Putamen (tissue), 1 donor: ENCODE measurements at regions not wholly inside any gene's neighbourhood (a gene's known extent, or its start where the extent isn't known, plus 50 kb on each side); places are given as distances from the start of the nearest gene placed in this dataset.

Experiments used
- DNase-seq: peaks from one replicate; pipeline ENCODE4 v3.0.0-alpha.2; 2016; ENCODE audit warnings: low spot score

DNA sequence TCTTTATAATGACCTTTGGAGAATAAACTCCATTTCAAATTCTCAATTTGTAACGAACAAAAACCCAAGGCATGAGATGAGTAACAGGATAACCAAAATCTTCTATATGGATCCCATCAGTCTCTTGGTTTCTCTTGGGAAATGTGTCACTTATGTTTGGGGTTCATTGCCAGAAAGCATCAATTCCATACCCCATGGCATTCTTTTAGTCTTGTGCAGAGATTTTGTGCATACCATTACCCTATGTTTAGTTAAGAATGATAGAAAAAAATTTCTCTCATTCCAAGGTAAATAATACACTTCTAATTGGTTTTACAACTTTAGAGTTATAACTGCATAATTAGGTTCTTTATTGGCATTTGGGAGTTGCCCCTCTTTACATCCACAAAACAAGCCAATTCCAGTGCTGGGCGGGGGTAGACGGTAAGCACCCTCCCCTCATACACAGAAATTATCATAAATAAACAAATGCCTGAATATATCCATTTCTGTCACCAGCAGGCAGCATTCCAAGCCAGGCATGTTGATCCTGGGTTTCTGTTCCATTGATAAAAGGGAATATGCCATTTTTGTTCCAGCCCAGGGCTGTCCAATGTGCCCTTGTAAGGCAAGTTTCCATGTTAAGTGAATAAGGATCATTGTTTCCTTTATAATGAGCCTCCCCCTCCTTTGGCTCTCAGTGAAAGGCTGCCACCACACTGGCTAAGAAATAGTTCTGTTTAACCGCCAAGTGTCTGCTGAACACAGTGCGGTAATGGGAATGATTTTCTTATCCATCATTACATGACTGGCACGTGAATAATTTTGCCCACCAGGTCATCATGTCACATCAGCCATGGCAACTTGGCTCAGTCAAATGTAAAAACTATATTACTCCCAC lies 680.1 kb upstream of the ZEB2 start:
- DNase-seq: peak; percentile 84

DNA sequence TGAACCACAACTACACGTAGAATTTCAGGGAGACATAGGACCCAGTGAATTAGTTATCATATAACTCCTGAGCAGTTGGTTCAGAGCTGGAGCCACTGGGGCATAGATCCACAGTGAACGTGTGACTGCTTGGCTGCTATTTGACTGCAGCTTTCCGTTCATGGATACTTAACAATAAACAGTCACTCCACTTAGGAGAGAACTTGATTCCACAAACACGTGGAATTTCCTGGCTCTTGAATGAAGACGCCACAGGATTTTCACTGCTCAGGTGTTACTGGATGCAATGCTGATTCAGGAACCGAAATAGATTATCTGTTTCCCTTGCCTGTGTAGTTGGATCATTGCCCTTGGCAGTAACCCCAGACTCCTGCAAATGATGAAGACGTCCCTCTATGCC lies 679.1 kb upstream of the ZEB2 start:
- DNase-seq: peak; percentile 13

DNA sequence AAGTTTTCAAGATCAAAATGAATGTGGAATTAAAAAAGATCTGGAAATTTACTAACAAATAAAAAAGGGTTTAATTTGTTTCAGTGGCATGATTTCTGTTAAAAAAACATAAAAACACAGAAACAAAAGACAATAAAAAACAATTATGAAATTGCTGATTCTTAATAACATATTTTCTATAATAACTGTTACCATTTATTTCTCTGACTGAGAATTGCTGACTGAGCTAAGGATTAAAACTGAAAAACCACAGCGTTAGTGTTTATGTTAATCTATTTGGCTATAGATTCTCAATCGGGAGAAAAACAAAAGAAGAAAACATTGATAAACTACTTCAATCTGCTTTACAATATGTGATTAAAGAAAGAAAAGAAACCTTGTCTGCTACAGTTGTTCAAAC lies 678.6 kb upstream of the ZEB2 start:
- DNase-seq: no peak

DNA sequence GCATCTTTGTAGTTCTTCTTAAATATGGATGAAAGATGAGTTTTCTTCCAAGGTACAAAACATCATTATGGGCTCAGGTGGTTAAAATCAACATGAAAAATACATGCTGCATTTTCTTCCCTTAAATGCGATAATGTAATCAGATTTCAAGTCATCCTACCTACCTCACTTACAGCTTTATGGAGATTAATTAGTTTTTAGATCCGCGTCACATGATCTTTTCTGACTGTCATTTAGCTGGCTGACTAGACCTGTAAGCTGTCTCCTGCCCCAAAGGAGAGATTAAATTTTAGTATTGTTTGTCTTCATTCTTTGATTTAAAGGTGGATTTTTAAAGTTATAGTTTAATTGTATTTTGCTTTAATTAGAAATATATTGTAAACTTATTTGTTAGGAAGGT lies 678.0 kb upstream of the ZEB2 start:
- DNase-seq: no peak

DNA sequence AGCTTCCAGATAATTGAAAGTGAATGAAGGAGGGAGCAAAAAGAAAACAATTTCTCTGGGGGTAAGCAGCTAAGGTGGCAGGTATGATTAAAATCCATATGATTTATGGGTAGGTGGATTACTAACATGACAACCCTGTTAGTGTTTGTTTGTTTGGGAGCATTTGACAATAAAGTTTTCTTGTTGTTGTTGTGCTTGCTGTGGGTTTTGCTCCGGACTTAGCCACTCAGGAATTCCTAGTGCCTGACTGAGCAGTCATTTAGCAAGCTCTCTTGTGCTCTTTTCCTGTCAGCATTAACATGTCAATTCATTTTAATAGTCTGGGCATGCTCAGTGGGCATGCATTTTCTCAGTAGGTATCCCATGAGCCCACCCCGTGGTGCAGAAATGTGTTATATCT lies 674.8 kb upstream of the ZEB2 start:
- no peak for DNase-seq

DNA sequence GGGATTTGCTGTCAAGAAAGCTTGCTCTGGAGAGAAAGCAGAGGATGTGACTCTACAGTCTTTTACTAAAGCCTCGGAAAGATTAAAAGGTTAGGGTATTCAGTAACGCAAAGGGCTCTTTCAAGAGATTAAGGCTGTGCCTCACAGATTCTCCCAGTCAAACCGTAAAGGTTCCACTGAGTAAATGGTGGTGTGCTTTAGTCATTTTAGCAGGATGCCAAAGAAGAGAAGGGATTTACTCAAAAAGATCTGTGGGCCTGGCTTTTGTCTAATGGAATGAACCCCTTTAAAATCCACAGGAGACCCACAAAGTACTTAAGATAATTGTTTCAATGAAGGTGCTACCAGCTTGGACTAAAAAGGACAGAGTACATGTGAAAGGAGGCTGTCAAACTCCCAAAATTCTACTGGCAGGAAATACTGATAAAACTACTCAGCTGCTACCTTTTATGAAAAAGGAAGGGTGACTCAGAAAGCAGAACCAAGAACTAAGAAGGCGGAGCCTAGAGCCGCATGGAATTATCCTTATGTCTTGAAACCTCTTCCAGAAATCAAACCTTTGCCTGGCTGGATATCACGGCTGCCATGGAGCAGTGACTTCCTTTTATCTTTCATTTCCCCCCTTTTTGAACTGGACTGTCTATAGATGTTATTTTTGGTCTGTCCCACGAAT lies 670.2 kb upstream of the ZEB2 start:
- DNase-seq: no peak

DNA sequence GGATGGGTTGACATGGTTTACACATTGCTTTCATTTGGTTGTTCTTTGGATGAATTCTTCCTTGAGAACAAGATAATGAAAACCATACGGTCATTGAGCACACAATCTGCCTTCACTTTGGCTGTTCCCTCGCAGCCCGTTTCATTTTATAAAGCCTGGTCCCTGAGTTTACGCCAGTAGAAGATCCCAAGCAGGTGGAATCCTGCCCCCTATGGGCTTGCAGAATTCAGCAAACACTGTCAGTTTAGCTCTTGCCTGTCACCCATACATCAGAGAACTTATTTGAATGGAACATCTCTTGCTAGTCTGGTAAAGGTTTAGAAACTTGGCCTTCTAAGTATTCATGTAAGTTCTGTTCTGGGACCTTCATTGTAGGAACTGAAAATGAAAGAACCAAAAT lies 666.4 kb upstream of the ZEB2 start:
- DNase-seq: no peak

DNA sequence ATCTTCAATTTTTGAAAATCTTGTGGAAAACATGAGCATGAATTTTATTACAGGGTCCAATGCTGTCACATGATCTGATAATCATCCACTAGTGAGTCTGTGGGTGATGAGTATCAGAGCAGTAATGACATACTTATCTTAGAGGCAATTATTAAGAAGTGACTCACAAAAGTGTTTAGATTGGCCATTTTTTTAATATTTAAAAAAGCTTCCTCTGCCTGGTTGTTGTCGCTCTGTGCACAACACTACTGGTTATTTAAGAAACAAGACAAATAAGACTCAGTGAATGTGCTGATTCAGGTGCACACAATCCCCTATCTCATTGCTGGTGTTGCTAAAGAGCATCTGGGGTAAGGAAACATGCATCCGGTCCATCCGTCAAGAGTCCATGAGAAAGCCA lies 665.8 kb upstream of the ZEB2 start:
- no peak for DNase-seq

DNA sequence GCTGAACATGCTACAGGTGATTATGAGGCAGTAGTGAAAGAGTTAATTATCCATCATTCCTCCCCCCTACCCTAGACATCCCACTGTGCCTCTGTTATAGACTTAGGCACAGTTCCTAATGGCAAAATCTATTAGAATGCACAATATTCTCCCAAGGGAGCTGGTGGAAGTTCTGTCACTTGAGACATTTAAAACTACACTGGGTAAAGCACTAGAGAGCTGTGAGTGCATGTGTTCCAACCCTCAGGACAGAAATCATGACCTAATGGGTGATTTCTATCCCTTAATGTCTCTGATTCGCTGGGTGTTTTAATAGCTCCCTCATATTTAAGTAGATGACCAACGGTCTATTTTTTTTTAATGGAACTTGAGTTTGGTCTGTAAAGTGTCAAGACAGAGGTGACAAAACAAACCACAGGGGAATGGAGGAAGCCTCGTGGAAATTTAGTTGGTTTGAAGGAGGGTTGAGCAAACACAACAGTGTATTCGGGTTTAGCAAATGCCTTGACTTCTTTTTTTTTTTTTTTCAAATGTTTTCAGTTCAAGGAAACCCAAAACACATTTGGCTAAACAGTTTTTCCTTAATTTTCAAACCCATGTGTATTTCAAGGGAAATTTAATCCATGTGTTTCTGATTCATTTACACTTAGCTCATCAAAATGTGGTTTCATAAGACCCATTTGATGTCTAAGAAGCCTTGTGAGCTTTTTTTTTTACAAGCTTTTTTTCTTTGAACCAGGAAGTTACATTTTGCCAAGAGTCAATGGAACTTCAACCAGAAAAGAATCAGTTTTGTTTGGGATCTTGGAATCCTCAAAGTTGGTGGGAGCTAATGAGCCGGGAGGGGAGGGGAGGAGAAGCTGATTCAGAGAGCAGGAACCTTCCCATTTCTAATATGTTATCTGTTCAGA lies 665.1 kb upstream of the ZEB2 start:
- DNase-seq: no peak

DNA sequence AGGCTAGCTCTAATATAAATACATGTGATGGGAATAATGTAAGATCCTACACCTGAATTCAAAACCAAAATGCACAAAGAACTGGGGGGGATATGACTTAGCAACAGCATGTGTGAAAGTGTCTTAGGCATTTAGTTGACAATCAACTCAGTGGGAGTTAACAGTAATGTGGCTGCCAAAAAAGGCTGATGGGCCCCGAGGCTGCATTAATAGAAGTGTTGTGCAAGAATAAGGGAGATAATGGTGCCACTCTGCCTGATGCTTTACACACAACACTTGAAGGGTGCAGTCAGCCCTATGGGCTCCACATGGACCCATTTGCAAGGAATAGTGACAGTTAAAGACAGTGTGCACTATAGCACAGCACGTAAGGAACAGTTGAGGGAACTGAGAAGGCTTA lies 649.4 kb upstream of the ZEB2 start:
- no peak for DNase-seq

DNA sequence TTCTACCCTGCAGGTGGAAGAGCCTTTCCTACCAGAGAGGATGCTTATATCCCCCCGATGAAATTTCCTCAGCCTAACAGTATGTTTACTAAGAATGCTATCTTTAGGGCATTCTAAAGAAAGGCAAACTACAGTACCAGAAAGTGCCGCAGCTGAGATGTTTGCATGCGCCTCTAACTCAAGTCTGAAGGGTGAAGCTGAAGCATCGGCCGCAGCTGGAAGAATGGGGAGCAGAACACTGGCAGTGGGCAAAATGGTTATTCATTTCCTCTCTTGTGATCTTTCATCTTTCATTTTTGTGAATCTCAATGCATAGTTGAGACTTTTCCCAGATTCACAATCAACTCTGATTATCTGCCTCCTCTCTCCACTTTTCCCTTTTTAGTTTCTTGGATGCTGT lies 648.2 kb upstream of the ZEB2 start:
- DNase-seq: no peak

DNA sequence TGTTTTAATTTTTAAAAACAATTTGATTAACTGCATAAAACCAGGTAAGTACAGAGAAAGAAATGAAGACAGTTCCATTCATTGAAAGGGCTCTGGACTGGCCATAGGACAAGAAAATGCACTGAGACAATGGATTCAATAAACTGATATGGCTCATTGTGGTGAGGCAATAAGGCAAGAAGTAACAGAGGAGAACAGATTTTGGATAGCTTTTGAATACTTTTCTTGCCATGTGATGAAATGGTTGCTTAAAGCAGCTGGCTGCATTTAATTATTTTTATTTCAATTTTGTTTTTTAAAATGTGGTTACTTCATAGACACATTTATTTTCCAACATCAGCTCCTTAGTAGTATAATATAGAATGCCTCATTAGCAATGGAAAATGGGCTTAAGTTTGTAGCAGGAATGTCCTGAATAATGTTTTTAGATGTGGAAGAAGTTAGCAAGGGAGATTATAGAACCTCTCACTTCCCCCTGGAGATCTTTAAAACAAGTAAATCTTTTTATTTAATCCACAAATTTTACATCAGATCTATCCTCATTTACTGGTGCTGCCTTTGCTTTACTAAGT lies 646.9 kb upstream of the ZEB2 start:
- no peak for DNase-seq

DNA sequence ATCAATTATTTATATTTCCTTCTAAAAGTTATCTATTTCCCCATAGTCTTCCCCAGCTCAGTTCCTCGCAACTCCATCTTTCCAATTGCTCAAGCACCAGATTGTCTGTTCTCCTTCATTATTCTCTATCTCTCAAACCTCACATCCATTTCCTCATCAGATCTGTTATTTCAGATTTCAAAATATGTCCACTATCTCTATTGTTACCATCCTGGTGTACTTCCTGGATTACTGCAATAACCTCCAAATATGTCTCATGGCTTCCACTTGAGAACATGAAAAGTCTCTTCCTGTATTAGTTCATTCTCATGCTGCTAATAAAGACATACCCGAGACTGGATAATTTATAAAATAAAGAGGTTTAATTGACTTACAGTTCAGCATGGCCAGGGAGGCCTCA lies 641.7 kb upstream of the ZEB2 start:
- DNase-seq: no peak

DNA sequence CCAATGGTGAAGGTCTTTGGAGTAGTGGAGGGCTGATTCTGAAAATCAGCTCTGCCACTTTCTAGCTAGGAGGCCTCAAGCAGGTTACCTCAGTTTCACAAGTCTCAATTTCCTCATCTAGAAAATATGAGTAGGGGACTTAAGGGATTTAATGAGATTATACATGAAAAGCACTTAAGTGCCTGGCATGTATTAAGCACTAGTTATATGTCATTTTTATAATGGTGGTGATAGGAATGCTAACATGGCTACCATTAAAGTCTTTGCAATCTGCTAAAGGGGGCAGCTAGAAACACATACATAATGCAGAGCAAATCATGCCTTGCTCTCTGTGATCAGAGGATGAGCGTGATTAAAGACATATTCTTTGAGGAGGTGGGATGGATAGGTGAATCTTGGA lies 640.9 kb upstream of the ZEB2 start:
- DNase-seq: no peak

DNA sequence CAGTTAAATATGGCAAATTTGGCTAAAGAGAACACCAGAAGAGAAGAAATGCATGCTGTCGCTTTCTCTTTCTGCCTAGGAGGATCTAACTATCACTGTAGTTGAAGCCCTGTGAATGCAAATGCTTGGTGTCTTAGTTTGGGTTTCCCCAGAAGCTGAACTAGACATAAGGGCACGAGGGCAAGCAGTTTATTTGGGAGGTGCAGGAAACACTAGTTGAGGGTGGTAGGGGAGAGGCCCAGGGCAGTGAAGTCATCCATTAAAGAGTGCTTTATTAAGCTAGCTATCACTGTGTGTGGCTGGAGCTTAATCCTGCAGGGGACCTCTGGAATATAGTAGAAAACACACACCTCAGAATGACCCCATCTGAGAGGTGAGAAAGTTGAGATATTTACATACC lies 639.8 kb upstream of the ZEB2 start:
- DNase-seq: no peak

DNA sequence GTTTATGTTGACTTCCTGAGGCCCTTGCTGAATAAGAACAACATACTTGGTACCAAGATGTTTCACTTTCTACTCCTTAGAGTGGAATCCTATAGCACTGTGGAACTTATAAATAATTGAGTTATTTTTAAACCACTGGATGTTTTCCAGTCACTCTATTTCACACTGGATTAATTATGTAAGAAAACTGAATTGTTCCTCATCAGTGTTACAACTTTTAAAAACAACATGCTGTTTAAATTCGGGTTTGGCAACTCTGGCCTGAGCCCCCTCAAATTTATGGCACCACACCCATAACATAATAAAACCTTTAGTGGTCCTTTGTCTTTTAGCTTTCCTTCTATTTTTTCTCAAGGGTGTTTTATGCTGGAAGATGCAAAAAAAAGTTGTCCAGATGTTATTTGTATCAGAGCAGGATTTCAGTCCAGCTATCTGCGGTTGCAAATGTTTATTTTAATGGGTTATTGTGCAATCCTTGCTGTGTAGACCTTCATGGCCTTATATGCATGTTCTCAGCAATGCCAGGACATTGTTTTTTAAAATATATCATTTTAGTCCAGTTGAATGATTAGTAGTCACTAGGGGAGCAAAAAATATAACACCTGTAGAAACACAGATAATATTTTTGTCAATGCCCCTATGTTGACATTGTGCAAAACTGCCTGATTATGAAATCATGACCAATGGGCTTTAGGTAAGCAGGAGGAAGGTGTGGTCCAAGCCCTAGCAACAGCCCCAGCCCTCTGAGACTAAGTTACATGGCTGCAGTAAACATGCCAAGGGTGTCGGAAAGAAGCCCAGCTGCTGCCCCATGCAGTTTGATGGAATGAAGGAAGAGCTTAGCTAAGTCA lies 638.0 kb upstream of the ZEB2 start:
- DNase-seq: no peak

DNA sequence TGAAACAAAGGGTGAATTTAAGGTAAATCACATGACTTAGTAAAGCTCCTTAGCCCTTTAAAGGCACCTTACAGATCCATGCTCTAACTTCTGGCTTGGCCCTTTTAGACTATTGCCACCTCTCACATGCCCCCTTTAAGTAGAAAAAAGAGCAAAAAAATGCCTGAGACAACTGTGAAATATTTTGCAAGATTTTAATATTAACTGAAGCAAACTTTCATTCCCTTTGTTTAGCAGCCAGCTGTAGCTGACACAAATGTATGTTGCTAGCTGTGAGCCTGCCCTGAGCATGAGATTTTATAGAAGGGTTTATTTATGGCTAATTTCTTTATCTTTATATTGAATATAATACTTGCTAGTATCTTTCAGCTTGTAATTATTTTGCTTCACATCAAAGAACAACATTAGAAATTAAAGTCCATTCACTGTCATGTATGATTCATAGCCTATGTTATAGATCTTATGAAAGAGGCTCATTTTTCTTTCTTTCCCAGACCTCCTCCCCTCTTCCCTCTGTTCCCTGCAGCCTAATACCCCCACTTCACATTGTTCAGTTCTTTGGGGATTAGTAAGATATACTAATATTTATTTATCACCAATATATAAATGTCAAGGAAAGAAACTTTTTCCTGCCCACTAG lies 637.2 kb upstream of the ZEB2 start:
- no peak for DNase-seq

DNA sequence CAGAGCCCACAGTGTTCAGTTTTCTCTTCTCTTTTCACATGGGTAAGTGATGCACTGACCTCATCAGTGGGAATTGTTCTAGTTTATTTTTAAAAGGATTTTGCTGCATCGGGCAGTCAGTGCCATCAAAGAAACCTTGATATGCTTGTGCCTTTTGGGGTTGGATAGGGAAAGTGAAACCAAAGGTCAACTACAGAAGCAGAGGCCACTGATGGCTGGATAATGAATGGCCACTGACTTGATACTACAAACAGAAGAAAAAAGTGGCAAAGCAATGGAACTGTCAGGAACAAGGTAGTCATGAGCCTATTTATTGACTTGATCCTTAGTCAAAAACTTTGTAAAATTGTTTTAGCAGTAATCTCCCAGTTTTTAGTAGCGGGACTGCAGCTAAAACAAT lies 636.3 kb upstream of the ZEB2 start:
- DNase-seq: no peak

DNA sequence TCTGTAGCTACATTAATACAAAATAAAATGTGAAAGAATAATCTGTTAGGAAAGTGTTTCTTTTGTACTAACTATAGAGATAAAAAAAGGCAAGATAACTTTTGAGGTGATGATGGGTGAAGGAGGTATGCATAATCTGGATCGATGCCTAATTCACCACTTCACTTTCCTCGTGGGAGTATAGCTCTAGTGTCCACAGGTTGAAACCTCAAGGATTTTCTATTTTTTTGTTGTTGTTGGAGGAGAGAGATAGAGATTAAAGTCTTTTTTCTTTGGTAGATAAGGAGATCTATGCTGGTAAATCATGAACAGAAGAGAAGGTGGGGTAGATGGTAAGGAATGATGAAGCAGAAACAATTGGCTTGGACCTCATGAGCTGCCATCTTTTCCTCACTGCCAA lies 635.3 kb upstream of the ZEB2 start:
- no peak for DNase-seq

DNA sequence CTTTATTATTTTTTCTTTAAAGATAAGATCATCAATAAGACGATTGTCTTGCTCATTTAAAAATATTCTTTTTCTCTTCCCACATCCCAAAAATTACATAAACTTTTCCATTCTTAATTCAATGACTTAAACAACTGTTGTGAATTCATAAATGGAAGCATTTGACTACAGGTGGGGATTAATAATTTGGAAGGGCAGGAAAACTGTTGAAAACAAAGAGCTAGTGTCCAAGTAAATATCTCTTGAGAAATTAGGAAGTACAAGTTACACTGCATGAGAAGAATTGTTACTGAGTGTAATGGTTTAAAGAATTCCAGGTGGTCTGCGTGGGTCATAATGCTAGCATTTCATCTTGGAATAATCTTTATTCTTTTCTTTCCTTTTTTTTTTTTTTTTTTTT lies 634.8 kb upstream of the ZEB2 start:
- DNase-seq: no peak

DNA sequence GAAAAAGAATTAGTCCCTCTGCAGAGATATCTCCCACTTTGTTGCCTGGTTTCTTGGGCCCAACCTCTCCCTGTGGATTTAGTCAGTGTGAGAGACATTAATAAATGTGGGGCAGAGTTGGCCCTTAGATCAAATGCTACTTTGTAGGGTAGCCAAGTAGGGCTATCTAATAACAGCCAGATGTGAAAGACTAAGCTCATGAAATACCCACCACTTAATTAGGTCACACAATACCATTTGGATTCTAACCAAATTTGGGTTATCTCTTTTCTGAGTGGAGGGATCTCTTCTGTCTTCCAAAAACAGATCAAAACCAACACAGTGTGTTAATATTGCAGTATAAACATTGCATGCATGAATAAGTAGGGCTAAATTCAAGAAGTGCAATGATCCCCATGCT lies 626.8 kb upstream of the ZEB2 start:
- no peak for DNase-seq
